ENCODE measurements at regions not wholly inside any gene's neighbourhood (a gene's known extent, or its start where the extent isn't known, plus 50 kb on each side); places are given as distances from the start of the nearest gene placed in this dataset.

DNA sequence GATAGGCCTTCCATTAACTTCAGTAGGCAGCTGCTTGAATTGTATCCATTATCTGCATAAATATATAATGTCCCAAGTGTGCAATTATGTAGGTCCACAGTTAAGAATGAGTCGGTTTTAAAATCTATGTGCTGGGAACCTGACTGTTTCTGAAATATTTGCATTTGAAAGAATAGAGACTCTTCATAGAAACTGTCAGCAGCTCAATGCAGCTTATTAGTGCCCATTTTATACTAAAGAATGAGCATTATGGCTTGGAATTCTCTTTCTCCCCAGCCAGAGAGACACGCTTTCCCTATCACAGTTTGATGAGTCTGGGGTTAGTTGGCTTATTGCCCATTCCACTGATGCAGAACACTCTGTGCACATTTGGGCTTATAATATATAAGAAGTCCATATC lies 202.0 kb upstream of the PCDH7 start:
- TF ChIP-seq, protein P1, sequence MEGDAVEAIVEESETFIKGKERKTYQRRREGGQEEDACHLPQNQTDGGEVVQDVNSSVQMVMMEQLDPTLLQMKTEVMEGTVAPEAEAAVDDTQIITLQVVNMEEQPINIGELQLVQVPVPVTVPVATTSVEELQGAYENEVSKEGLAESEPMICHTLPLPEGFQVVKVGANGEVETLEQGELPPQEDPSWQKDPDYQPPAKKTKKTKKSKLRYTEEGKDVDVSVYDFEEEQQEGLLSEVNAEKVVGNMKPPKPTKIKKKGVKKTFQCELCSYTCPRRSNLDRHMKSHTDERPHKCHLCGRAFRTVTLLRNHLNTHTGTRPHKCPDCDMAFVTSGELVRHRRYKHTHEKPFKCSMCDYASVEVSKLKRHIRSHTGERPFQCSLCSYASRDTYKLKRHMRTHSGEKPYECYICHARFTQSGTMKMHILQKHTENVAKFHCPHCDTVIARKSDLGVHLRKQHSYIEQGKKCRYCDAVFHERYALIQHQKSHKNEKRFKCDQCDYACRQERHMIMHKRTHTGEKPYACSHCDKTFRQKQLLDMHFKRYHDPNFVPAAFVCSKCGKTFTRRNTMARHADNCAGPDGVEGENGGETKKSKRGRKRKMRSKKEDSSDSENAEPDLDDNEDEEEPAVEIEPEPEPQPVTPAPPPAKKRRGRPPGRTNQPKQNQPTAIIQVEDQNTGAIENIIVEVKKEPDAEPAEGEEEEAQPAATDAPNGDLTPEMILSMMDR (conservative IDR thresholded peaks at IDR 0.05), result no peak
- TF ChIP-seq ZFX (IDR thresholded peaks at IDR 0.05), result no peak

Data from C4-2B (cell line).